H1 (cell line): ENCODE measurements at regions not wholly inside any gene's neighbourhood (a gene's known extent, or its start where the extent isn't known, plus 50 kb on each side); places are given as distances from the start of the nearest gene placed in this dataset.

Experiments used
- CTCF ChIA-PET: fragments of 300-600 bp; sonication (Branson Sonifier 250); formaldehyde crosslinking; loops from one replicate; lab custom pipeline; 2021; ENCODE audit not compliant: partially characterized antibody; lab: Charles Lee
- POLR2A ChIA-PET: fragments of 300-600 bp; sonication (Branson Sonifier 250); formaldehyde crosslinking; loops from one replicate; lab custom pipeline; 2021; ENCODE audit warnings: inconsistent platforms; ENCODE audit not compliant: partially characterized antibody; lab: Charles Lee
- DNase-seq, 2 experiments: peaks; one replicate each; pipeline versions ENCODE4 v3.0.0 to v3.0.0-alpha.2; 2010 to 2022; ENCODE audit warnings: low spot score in 2 of 2, low read depth in 1 of 2, mixed read lengths in 1 of 2
- FAIRE-seq: peaks from 2 replicates; lab custom pipeline; 2011; peaks lifted over from hg19 to GRCh38; lab: Jason Lieb, UNC
- H2AFZ ChIP-seq: 2 replicates; pipeline ENCODE4 v1.8.1; 2012; ENCODE audit warnings: low read length, inconsistent platforms
- H2AK5ac ChIP-seq: 2 replicates; pipeline ENCODE4 v1.6.1; 2013; ENCODE audit warnings: low read depth, low read length
- H2BK120ac ChIP-seq: replicated peaks from 2 replicates; pipeline ENCODE3; 2013; ENCODE audit warnings: low read depth, low read length, inconsistent platforms
- H2BK12ac ChIP-seq: 2 replicates; pipeline ENCODE4 v1.6.1; 2013; ENCODE audit warnings: low read depth, low read length
- H2BK15ac ChIP-seq: 2 replicates; pipeline ENCODE4 v1.6.1; 2013; ENCODE audit warnings: low read length
- H2BK20ac ChIP-seq: 2 replicates; pipeline ENCODE4 v1.6.1; 2013; ENCODE audit warnings: low read length
- H2BK5ac ChIP-seq: 2 replicates; pipeline ENCODE4 v1.6.1; 2013; ENCODE audit warnings: low read depth, low read length
- H3K14ac ChIP-seq: 2 replicates; pipeline ENCODE4 v1.6.1; 2013; ENCODE audit warnings: inconsistent platforms; ENCODE audit not compliant: insufficient read length
- H3K18ac ChIP-seq: 2 replicates; pipeline ENCODE4 v1.6.1; 2013; ENCODE audit warnings: low read length; ENCODE audit errors: extremely low read depth
- H3K23ac ChIP-seq: 2 replicates; pipeline ENCODE4 v1.6.1; 2013; ENCODE audit warnings: inconsistent platforms; ENCODE audit not compliant: insufficient read length
- H3K23me2 ChIP-seq: 2 replicates; pipeline ENCODE4 v1.6.1; 2013; ENCODE audit warnings: low read depth, low read length
- H3K27ac ChIP-seq: 2 replicates; pipeline ENCODE4 v1.6.1; 2011; ENCODE audit warnings: low read depth, low read length, inconsistent platforms
- H3K27me3 ChIP-seq, 4 experiments: replicated peaks in 1 of 4; 1 replicate in 1 of 4; 2 replicates in 3 of 4; pipeline versions ENCODE4 v1.6.1 to v1.8.1; 2011 to 2013; ENCODE audit warnings: low read length in 3 of 4, mild to moderate bottlenecking in 3 of 4, inconsistent platforms in 2 of 4, mixed read lengths in 2 of 4, moderate library complexity in 1 of 4; ENCODE audit not compliant: control insufficient read depth in 3 of 4, insufficient read depth in 3 of 4; ENCODE audit errors: extremely low read depth in 1 of 4
- H3K36me3 ChIP-seq, 4 experiments: 2 replicates each; pipeline versions ENCODE4 v1.6.1 to v1.8.1; 2011 to 2013; ENCODE audit warnings: mild to moderate bottlenecking in 4 of 4, low read length in 3 of 4, moderate library complexity in 2 of 4, control low read depth in 1 of 4, inconsistent platforms in 1 of 4; ENCODE audit not compliant: insufficient read depth in 4 of 4, control insufficient read depth in 2 of 4
- H3K4ac ChIP-seq: replicated peaks from 2 replicates; pipeline ENCODE3; 2013; ENCODE audit warnings: low read length, low read depth, mixed read lengths, inconsistent platforms; ENCODE audit not compliant: insufficient read length
- H3K4me1 ChIP-seq, 4 experiments: replicated peaks in 1 of 4; 1 replicate in 1 of 4; 2 replicates in 3 of 4; pipeline versions ENCODE4 v1.6.1 to v1.8.1; 2011 to 2013; ENCODE audit warnings: low read length in 3 of 4, inconsistent platforms in 2 of 4, mixed read lengths in 1 of 4; ENCODE audit not compliant: insufficient read depth in 4 of 4, control insufficient read depth in 3 of 4
- H3K4me2 ChIP-seq, 2 experiments: 2 replicates each; pipeline versions ENCODE4 v1.6.1 to v1.8.1; 2011 to 2013; ENCODE audit warnings: low read depth in 2 of 2, low read length in 2 of 2, control low read depth in 1 of 2, inconsistent platforms in 1 of 2, mild to moderate bottlenecking in 1 of 2; ENCODE audit not compliant: insufficient read depth in 1 of 2
- H3K4me3 ChIP-seq, 4 experiments: fragments of 200-600, 300-600 bp in 1 of 4; sonication (generic), shearing (Covaris generic), sonication (Bioruptor Twin) in 1 of 4; 2 replicates each; pipeline versions ENCODE4 v1.5.1 to v1.8.1; 2011 to 2016; ENCODE audit warnings: low read length in 4 of 4, low read depth in 3 of 4, control low read depth in 2 of 4, inconsistent platforms in 2 of 4, mild to moderate bottlenecking in 2 of 4, mixed read lengths in 1 of 4, moderate library complexity in 1 of 4; ENCODE audit not compliant: insufficient read depth in 2 of 4; ENCODE audit errors: extremely low read depth in 1 of 4
- H3K56ac ChIP-seq: replicated peaks from 2 replicates; pipeline ENCODE3; 2013; ENCODE audit warnings: low read depth, mild to moderate bottlenecking, mixed read lengths, low read length, inconsistent platforms; ENCODE audit not compliant: insufficient read length
- H3K79me1 ChIP-seq: 2 replicates; pipeline ENCODE4 v1.6.1; 2013; ENCODE audit warnings: low read depth, low read length, control low read depth
- H3K79me2 ChIP-seq, 2 experiments: 2 replicates each; pipeline versions ENCODE4 v1.6.1 to v1.8.1; 2012 to 2013; ENCODE audit warnings: low read length in 2 of 2, mild to moderate bottlenecking in 2 of 2, inconsistent platforms in 1 of 2; ENCODE audit not compliant: insufficient read depth in 2 of 2, control insufficient read depth in 1 of 2
- H3K9ac ChIP-seq, 4 experiments: replicated peaks in 1 of 4; 1 replicate in 1 of 4; 2 replicates in 3 of 4; pipeline versions ENCODE4 v1.6.1 to v1.8.1; 2011 to 2013; ENCODE audit warnings: low read depth in 3 of 4, low read length in 3 of 4, control low read depth in 2 of 4, mild to moderate bottlenecking in 2 of 4, moderate library complexity in 2 of 4, inconsistent platforms in 1 of 4; ENCODE audit errors: extremely low read depth in 1 of 4
- H3K9me3 ChIP-seq, 2 experiments: 2 replicates each; pipeline versions ENCODE4 v1.6.1 to v1.8.1; 2012 to 2013; ENCODE audit warnings: mild to moderate bottlenecking in 2 of 2, moderate library complexity in 2 of 2, control low read depth in 1 of 2, inconsistent platforms in 1 of 2, low read depth in 1 of 2, low read length in 1 of 2, mixed read lengths in 1 of 2; ENCODE audit not compliant: insufficient read depth in 2 of 2
- H4K20me1 ChIP-seq, 2 experiments: replicated peaks in 1 of 2; 2 replicates each; pipeline versions ENCODE3 to v1.8.1; 2011 to 2013; ENCODE audit warnings: inconsistent platforms in 2 of 2, low read length in 2 of 2, mild to moderate bottlenecking in 1 of 2; ENCODE audit not compliant: insufficient read depth in 2 of 2, control insufficient read depth in 1 of 2
- H4K5ac ChIP-seq: 2 replicates; pipeline ENCODE4 v1.6.1; 2013; ENCODE audit warnings: low read length, low read depth, mixed read lengths, inconsistent platforms; ENCODE audit not compliant: insufficient read length
- H4K8ac ChIP-seq: 2 replicates; pipeline ENCODE4 v1.8.0; 2013; ENCODE audit warnings: mild to moderate bottlenecking, moderate library complexity, low read length, inconsistent platforms; ENCODE audit not compliant: insufficient read depth; ENCODE audit errors: extremely low read depth
- H4K91ac ChIP-seq: replicated peaks from 2 replicates; pipeline ENCODE3; 2013; ENCODE audit warnings: low read length, mixed read lengths, inconsistent platforms; ENCODE audit not compliant: insufficient read length
- BACH1 ChIP-seq: IDR thresholded peaks from 2 replicates; pipeline ENCODE4 v1.6.1; 2012; ENCODE audit warnings: low read length, improper control_type of control experiment
- E2F6 ChIP-seq: IDR thresholded peaks from 2 replicates; pipeline ENCODE4 v1.6.1; 2012; ENCODE audit warnings: inconsistent platforms
- FOSL1 ChIP-seq: IDR thresholded peaks from 2 replicates; pipeline ENCODE4 v1.6.1; 2011; ENCODE audit warnings: mild to moderate bottlenecking, low read depth, low read length, moderate library complexity; ENCODE audit not compliant: insufficient read depth
- KDM5A ChIP-seq: fragments of 200-600 bp; IDR thresholded peaks from 2 replicates; pipeline ENCODE4 v1.7.1; 2012; ENCODE audit warnings: mild to moderate bottlenecking, low read length, inconsistent platforms, mixed read lengths
- MAX ChIP-seq: IDR thresholded peaks from 2 replicates; pipeline ENCODE4 v1.6.1; 2012; ENCODE audit warnings: inconsistent platforms
- NRF1 ChIP-seq: IDR thresholded peaks from 2 replicates; pipeline ENCODE4 v1.6.1; 2011; ENCODE audit warnings: mild to moderate bottlenecking, low read depth, low read length, improper control_type of control experiment
- RFX5 ChIP-seq: IDR thresholded peaks from 2 replicates; pipeline ENCODE4 v1.6.1; 2011; ENCODE audit warnings: low read depth, low read length, improper control_type of control experiment, borderline replicate concordance
- SP4 ChIP-seq: IDR thresholded peaks from 2 replicates; pipeline ENCODE4 v1.6.1; 2012; ENCODE audit warnings: low read length, inconsistent platforms
- ZNF274 ChIP-seq: IDR thresholded peaks from 2 replicates; pipeline ENCODE4 v1.7.0; 2012; ENCODE audit warnings: low read length, borderline replicate concordance; ENCODE audit errors: extremely low read depth
- WGBS, 2 experiments: shearing (Covaris generic) in 1 of 2; methylation state at CpG; one replicate each; pipeline versions ENCODE4 v1.1.6 to v1.1.7; 2013 to 2015; ENCODE audit warnings: low lambda C conversion rate in 2 of 2, mixed read lengths in 2 of 2, inconsistent platforms in 1 of 2, low coverage in 1 of 2, missing lambda C conversion rate in 1 of 2; ENCODE audit not compliant: insufficient replicate concordance in 2 of 2, insufficient coverage in 1 of 2, insufficient read length in 1 of 2; ENCODE audit errors: extremely low coverage in 1 of 2, missing lambda C conversion rate in 1 of 2; 5-methylcytosine and 5-hydroxymethylcytosine counted together

- peaks cover 42 to 54% of the 10 kb centered on the region in 2 experiments for H3K9me3 ChIP-seq
- H3K27me3 ChIP-seq = no peaks in the 10 kb centered on the region
- no peak overlapping the region for H3K9ac ChIP-seq
- no peak overlapping the region for H3K18ac ChIP-seq
- H3K4me2 ChIP-seq = no peak overlapping the region
- peaks cover 0 to under 1% of the 10 kb centered on the region in 2 experiments for H4K20me1 ChIP-seq
- no peak overlapping the region for H2BK12ac ChIP-seq
- no peak overlapping the region for H4K91ac ChIP-seq
- ChIA-PET CTCF (interaction anchor here (0.7 kb wide), 1 partner anchor 53 kb away, joined by 3 read pairs; no protein-coding TSS in a partner anchor), POLR2A (no interaction called here)
- no peak overlapping the region for H3K56ac ChIP-seq
- H3K4me3 ChIP-seq = no peak overlapping the region
- no peak overlapping the region for H3K4ac ChIP-seq
- H2BK15ac ChIP-seq = no peak overlapping the region
- H4K8ac ChIP-seq = no peak overlapping the region
- H3K79me1 ChIP-seq = no peaks in the 10 kb centered on the region
- no peak overlapping the region for H2AFZ ChIP-seq
- no peak overlapping the region for H2BK20ac ChIP-seq
- no peak overlapping the region for H4K5ac ChIP-seq
- H2BK120ac ChIP-seq = no peak overlapping the region
- no peaks in the 10 kb centered on the region for H3K4me1 ChIP-seq
- H3K23ac ChIP-seq = no peak overlapping the region
- 71% methylated on average over 2 of the region's 2 CpGs; no CpG with 5 or more reads in 1 of the 2 experiments for WGBS, 2 experiments
- DNase-seq (no peak), FAIRE-seq (no peak)
- H2AK5ac ChIP-seq = no peak overlapping the region
- no peak overlapping the region for H3K14ac ChIP-seq
- TF ChIP-seq FOSL1 (no peak), KDM5A (no peak), E2F6 (no peak), NRF1 (no peak), RFX5 (no peak), ZNF274 (no peak), BACH1 (no peak), SP4 (no peak), MAX (no peak)
- TF ChIP-seq, all 59 proteins: peak for 0
- Histone ChIP-seq H3K36me3 (no peaks in the 10 kb centered on the region), H3K27ac (no peak overlapping the region), H3K79me2 (no peaks in the 10 kb centered on the region), H3K23me2 (peaks cover 2% of the 10 kb centered on the region; the same call in 1 of the 2 replicates), H2BK5ac (no peak overlapping the region)
These were observed 83.3 kb downstream of the SOD2 start for GRCh38 chr6:159609652-159610178.
